Mesodermal cell (in vitro differentiated cells): ENCODE measurements at regions not wholly inside any gene's neighbourhood (a gene's known extent, or its start where the extent isn't known, plus 50 kb on each side); places are given as distances from the start of the nearest gene placed in this dataset.

Experiments used
- H3K27ac ChIP-seq: 2 replicates; pipeline ENCODE4 v1.7.0; 2013; ENCODE audit warnings: mild to moderate bottlenecking, low read depth, low read length, moderate library complexity; ENCODE audit not compliant: severe bottlenecking
- H3K36me3 ChIP-seq: 2 replicates; pipeline ENCODE4 v1.7.1; 2013; ENCODE audit warnings: mild to moderate bottlenecking, low read length, moderate library complexity; ENCODE audit not compliant: control insufficient read depth, insufficient read depth
- H3K4me1 ChIP-seq: one replicate; pipeline ENCODE4 v1.7.1; 2013; ENCODE audit warnings: mild to moderate bottlenecking, low read length; ENCODE audit not compliant: insufficient read depth, control insufficient read depth, poor library complexity, severe bottlenecking
- H3K4me3 ChIP-seq: 2 replicates; pipeline ENCODE4 v1.7.0; 2013; ENCODE audit warnings: low read length, control low read depth, mild to moderate bottlenecking; ENCODE audit not compliant: insufficient read depth, poor library complexity, severe bottlenecking; ENCODE audit errors: extremely low read depth
- H3K9me3 ChIP-seq: 2 replicates; pipeline ENCODE4 v1.7.1; 2013; ENCODE audit warnings: mild to moderate bottlenecking, low read length, moderate library complexity; ENCODE audit not compliant: control insufficient read depth

GRCh38 chr9:21751998-21752397 lies 50.4 kb upstream of the MTAP start:
- Histone ChIP-seq H3K27ac (no peak overlapping the region), H3K9me3 (no peaks in the 10 kb centered on the region), H3K4me1 (no peaks in the 10 kb centered on the region), H3K36me3 (no peaks in the 10 kb centered on the region), H3K4me3 (no peak overlapping the region)
